ENCODE measurements at regions not wholly inside any gene's neighbourhood (a gene's known extent, or its start where the extent isn't known, plus 50 kb on each side); places are given as distances from the start of the nearest gene placed in this dataset.
A peak's percentile ranks its signal among the peaks of the same experiment; 100 is the strongest.

DNA sequence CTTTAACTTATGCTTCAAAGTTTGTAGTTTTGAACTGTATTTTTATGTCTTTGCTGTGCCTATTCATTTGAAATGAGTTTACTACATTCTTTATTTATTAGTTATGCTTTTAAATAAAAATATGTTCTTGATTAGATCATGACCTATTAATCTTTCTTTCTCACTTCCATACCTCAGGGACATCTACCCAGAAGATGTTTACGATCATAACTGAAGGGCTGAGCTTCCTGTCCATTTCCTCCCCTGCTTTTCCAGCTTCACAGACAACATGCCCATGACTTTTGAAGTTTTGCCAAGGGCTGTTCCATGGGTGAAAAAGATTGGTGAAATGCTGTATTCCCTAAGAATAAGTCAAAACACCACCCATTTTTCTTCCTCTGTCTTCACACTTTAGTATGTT is 99.7 kb upstream of the DDIT4L start:
- no peak overlapping the region for H3K4me2 ChIP-seq (ENCODE audit: insufficient read depth, insufficient read length, low read length)

More for the DNA sequence above, 99.7 kb upstream of the DDIT4L start:
- Histone ChIP-seq H3T11ph (ENCODE audit: low read length) (no peak overlapping the region), H3K27me3 (ENCODE audit: insufficient read depth, low read length) (no peaks in the 10 kb centered on the region), H3K18ac (ENCODE audit: insufficient read length, low read depth, low read length) (no peak overlapping the region), H2BK120ac (ENCODE audit: low read depth, low read length, poor library complexity, severe bottlenecking) (no peak overlapping the region), H4K5ac (ENCODE audit: insufficient read length, low read depth, low read length) (no peak overlapping the region), H2BK12ac (ENCODE audit: insufficient read length, low read depth, low read length) (peak overlapping the region; percentile 33), H2BK15ac (ENCODE audit: low read depth, low read length) (no peak overlapping the region), H4K20me1 (ENCODE audit: control insufficient read depth, insufficient read depth, insufficient read length) (no peaks in the 10 kb centered on the region), H4K91ac (ENCODE audit: insufficient read length, low read depth, low read length) (no peak overlapping the region), H3K56ac (ENCODE audit: insufficient read length, low read depth, low read length) (no peak overlapping the region), H2BK20ac (ENCODE audit: low read depth, low read length, poor library complexity, severe bottlenecking) (no peak overlapping the region), H3K9me3 (ENCODE audit: control insufficient read depth, low read depth, low read length) (no peaks in the 10 kb centered on the region), H3K79me1 (ENCODE audit: insufficient read depth, low read depth, low read length, poor library complexity, severe bottlenecking) (no peaks in the 10 kb centered on the region), H3K14ac (ENCODE audit: insufficient read depth, low read length) (no peak overlapping the region), H3K79me2 (ENCODE audit: insufficient read depth, low read length) (no peaks in the 10 kb centered on the region), H3K27ac (ENCODE audit: insufficient read length, low read depth, low read length) (no peak overlapping the region), H3K23me2 (ENCODE audit: insufficient read length, low read depth, low read length, poor library complexity, severe bottlenecking) (no peaks in the 10 kb centered on the region), H2AFZ (ENCODE audit: low read length) (no peak overlapping the region), H2BK5ac (ENCODE audit: insufficient read length, low read length) (no peak overlapping the region), H2AK5ac (ENCODE audit: insufficient read length, low read length) (no peak overlapping the region), H3K23ac (ENCODE audit: insufficient read length, low read depth, low read length) (no peak overlapping the region), H4K8ac (replicated peaks; ENCODE audit: insufficient read length, low read depth, low read length) (no peak overlapping the region), H3K9ac (ENCODE audit: extremely low read depth, insufficient read length, low read length) (no peak overlapping the region), H3K4ac (ENCODE audit: low read depth, low read length) (no peak overlapping the region), H3K4me1 (ENCODE audit: insufficient read depth, low read length) (no peaks in the 10 kb centered on the region; the same call in 1 of the 2 replicates)
- Mint-ChIP-seq H3K4me3 (no peak overlapping the region), H3K27me3 (ENCODE audit: low read depth) (no peaks in the 10 kb centered on the region), H3K36me3 (ENCODE audit: insufficient read depth in 1 of 3, low read depth in 3 of 3) (no peaks in the 10 kb centered on the region), H3K27ac (peak overlapping the region in 1 of 3 experiments; percentile 68; a peak in 1 of 7 replicates), H3K4me1 (peaks cover 23 to 24% of the 10 kb centered on the region in 2 experiments), H3K9me3 (no peaks in the 10 kb centered on the region)
- no CpG with 5 or more reads among the region's 1 CpG for WGBS (ENCODE audit: extremely low coverage, insufficient read length, low lambda C conversion rate)
- DNase-seq: no peak
- TF ChIP-seq, protein P1, sequence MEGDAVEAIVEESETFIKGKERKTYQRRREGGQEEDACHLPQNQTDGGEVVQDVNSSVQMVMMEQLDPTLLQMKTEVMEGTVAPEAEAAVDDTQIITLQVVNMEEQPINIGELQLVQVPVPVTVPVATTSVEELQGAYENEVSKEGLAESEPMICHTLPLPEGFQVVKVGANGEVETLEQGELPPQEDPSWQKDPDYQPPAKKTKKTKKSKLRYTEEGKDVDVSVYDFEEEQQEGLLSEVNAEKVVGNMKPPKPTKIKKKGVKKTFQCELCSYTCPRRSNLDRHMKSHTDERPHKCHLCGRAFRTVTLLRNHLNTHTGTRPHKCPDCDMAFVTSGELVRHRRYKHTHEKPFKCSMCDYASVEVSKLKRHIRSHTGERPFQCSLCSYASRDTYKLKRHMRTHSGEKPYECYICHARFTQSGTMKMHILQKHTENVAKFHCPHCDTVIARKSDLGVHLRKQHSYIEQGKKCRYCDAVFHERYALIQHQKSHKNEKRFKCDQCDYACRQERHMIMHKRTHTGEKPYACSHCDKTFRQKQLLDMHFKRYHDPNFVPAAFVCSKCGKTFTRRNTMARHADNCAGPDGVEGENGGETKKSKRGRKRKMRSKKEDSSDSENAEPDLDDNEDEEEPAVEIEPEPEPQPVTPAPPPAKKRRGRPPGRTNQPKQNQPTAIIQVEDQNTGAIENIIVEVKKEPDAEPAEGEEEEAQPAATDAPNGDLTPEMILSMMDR (conservative IDR thresholded peaks at IDR 0.05): no peak
